Natural killer cell (primary cell): ENCODE measurements at regions not wholly inside any gene's neighbourhood (a gene's known extent, or its start where the extent isn't known, plus 50 kb on each side); places are given as distances from the start of the nearest gene placed in this dataset.
A peak's percentile ranks its signal among the peaks of the same experiment; 100 is the strongest.

Experiments
- ATAC-seq, 3 donors: fragments of 150-1000 bp in 2 of 3; fragments of 200-7000 bp in 1 of 3; cut with Tn5 transposase; 1 replicate in 1 of 3; 2 replicates in 2 of 3; pipeline ENCODE4 v1.10.0; 2021; ENCODE audit warnings: mild to moderate bottlenecking in 2 of 3, moderate library complexity in 2 of 3
- DNase-seq, 2 donors: peaks; one replicate each; pipeline versions ENCODE4 v3.0.0 to v3.0.0-alpha.2; 2013 to 2021; ENCODE audit warnings: mixed read lengths in 1 of 2
- H3K27ac ChIP-seq: one replicate; pipeline ENCODE4 v1.5.1; 2013; ENCODE audit warnings: mild to moderate bottlenecking, low read length
- H3K27me3 ChIP-seq: one replicate; pipeline ENCODE4 v1.6.1; 2013; ENCODE audit warnings: low read length; ENCODE audit not compliant: control insufficient read depth, insufficient read depth
- H3K36me3 ChIP-seq: one replicate; pipeline ENCODE4 v1.6.1; 2013; ENCODE audit warnings: low read length; ENCODE audit not compliant: control insufficient read depth, insufficient read depth
- H3K4me1 ChIP-seq: one replicate; pipeline ENCODE4 v1.6.1; 2013; ENCODE audit warnings: low read length; ENCODE audit not compliant: control insufficient read depth, insufficient read depth
- H3K4me3 ChIP-seq: one replicate; pipeline ENCODE4 v1.5.1; 2013; ENCODE audit warnings: low read length
- H3K9me3 ChIP-seq: one replicate; pipeline ENCODE4 v1.6.1; 2013; ENCODE audit warnings: low read length; ENCODE audit not compliant: control insufficient read depth, insufficient read depth
- H3K27ac Mint-ChIP-seq, 2 donors: one replicate each; pipeline ENCODE4 v1.8.0; 2022; ENCODE audit warnings: mild to moderate bottlenecking in 2 of 2, mixed read lengths in 2 of 2, moderate library complexity in 1 of 2
- H3K27me3 Mint-ChIP-seq, 2 donors: one replicate each; pipeline ENCODE4 v1.8.0; 2022; ENCODE audit warnings: low read depth in 2 of 2, mixed read lengths in 2 of 2
- H3K36me3 Mint-ChIP-seq: one replicate; pipeline ENCODE4 v1.8.0; 2022; ENCODE audit warnings: mixed read lengths
- H3K4me1 Mint-ChIP-seq, 2 donors: one replicate each; pipeline ENCODE4 v1.8.0; 2022; ENCODE audit warnings: mixed read lengths in 2 of 2
- H3K4me3 Mint-ChIP-seq: one replicate; pipeline ENCODE4 v1.8.0; 2022; ENCODE audit warnings: mild to moderate bottlenecking, moderate library complexity, mixed read lengths
- H3K9me3 Mint-ChIP-seq, 2 donors: one replicate each; pipeline ENCODE4 v1.8.0; 2022; ENCODE audit warnings: mixed read lengths in 2 of 2
- CTCF ChIP-seq: fragments of 200-600 bp; IDR thresholded peaks from one replicate; pipeline ENCODE4 v1.8.0; 2022; ENCODE audit warnings: antibody characterized with exemption
- WGBS: methylation state at CpG from one replicate; pipeline ENCODE4 v1.1.7; 2013; ENCODE audit warnings: missing lambda C conversion rate; ENCODE audit not compliant: insufficient coverage; 5-methylcytosine and 5-hydroxymethylcytosine counted together
- intact Hi-C: fragments of 100-400 bp; cut with micrococcal nuclease; formaldehyde crosslinking; loops from one replicate; pipeline ENCODE4 v1.14.2; 2022

DNA sequence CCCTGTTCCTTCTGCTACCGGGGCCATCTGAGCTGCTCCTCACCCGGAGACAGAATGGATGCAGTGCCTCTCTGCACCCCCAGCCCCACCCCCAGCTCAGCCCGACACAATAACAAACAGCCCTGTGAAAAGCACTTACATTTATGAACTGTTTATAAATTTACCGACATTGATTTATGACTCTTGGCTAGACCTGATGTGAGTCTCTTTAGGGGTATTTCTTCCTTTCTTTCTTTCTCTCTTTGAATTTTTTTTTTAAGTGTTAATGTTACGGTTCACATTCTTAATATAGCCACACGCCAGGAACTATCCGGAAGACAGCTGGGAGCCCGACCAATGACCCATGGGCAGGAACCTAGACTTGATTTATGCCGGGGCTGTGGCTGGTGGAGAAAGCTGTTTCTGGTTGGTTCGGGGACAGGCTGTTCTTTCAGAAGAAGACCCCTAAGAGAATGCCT is 266.3 kb downstream of the CDC5L start:
- no peaks in the 10 kb centered on the region for H3K27me3 ChIP-seq
- H3K4me3 Mint-ChIP-seq, result no peak overlapping the region
- H3K27ac ChIP-seq, result no peak overlapping the region
- H3K36me3 Mint-ChIP-seq, result no peaks in the 10 kb centered on the region
- no peak overlapping the region for H3K4me3 ChIP-seq
- H3K4me1 Mint-ChIP-seq, result peaks cover 5 to 6% of the 10 kb centered on the region in 2 donors
- WGBS, result 18% methylated on average over 8 of the region's 10 CpGs
- no peaks in the 10 kb centered on the region for H3K36me3 ChIP-seq
- H3K9me3 Mint-ChIP-seq, result no peaks in the 10 kb centered on the region
- no peak for TF ChIP-seq CTCF
- peaks cover 14 to 22% of the 10 kb centered on the region in 2 donors for H3K27me3 Mint-ChIP-seq
- DNase-seq (no peak), ATAC-seq (no peak)
- no peaks in the 10 kb centered on the region for H3K9me3 ChIP-seq
- H3K27ac Mint-ChIP-seq, result no peak overlapping the region
- peaks cover 7% of the 10 kb centered on the region for H3K4me1 ChIP-seq
- intact Hi-C loops, result loop anchor here (10.0 kb wide), 1 partner anchor 671 kb away; the partner anchor contains the start of gene RUNX2

- TF ChIP-seq CTCF, result peak; percentile 86
- peaks cover 7% of the 10 kb centered on the region for H3K4me1 ChIP-seq
- no peak overlapping the region for H3K27ac ChIP-seq
- intact Hi-C loops, result loop anchor here (1.0 to 10.0 kb wide), 4 partner anchors 669 to 1267 kb away; partner anchors contain the start of gene RUNX2
- H3K4me1 Mint-ChIP-seq, result peaks cover 5 to 6% of the 10 kb centered on the region in 2 donors
- no peaks in the 10 kb centered on the region for H3K36me3 Mint-ChIP-seq
- no peaks in the 10 kb centered on the region for H3K36me3 ChIP-seq
- peaks cover 17 to 22% of the 10 kb centered on the region in 2 donors for H3K27me3 Mint-ChIP-seq
- peak; percentile 57 to 80 (median 64) for ATAC-seq
- H3K27ac Mint-ChIP-seq, result no peak overlapping the region
- 33% methylated on average over 26 of the region's 26 CpGs for WGBS
- no peaks in the 10 kb centered on the region for H3K27me3 ChIP-seq
- H3K4me3 ChIP-seq, result no peak overlapping the region
- no peaks in the 10 kb centered on the region for H3K9me3 ChIP-seq
- H3K9me3 Mint-ChIP-seq, result no peaks in the 10 kb centered on the region
- H3K4me3 Mint-ChIP-seq, result peak overlapping the region; percentile 11
- DNase-seq, result peak; percentile 62 to 81
Observed at GRCh38 chr6:44655412-44656342, 268.2 kb downstream of the CDC5L start.

DNA sequence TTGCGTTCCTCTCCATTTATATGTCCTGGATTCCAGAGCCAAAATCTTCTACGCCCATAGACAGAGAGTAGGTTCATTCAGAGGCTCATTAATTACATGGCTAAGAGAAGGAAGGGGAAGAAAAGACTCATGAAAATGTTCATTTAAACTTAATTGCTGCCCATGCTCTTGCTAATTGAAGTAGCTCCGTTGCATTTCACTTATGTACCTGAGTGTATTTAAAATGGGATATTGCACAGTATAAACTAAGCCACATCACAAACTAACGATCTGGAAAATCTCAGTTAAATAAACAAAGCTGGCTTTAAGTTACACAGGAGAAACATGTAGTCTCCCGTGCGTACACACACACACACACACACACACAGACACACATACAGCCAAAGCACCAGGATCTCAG is 269.2 kb downstream of the CDC5L start:
- H3K36me3 Mint-ChIP-seq, result no peaks in the 10 kb centered on the region
- intact Hi-C loops, result loop anchor here (5.0 to 10.0 kb wide), 2 partner anchors 668 to 761 kb away; partner anchors contain the start of gene RUNX2
- Histone ChIP-seq H3K9me3 (no peaks in the 10 kb centered on the region), H3K36me3 (no peaks in the 10 kb centered on the region), H3K27me3 (no peaks in the 10 kb centered on the region), H3K4me1 (peaks cover 7% of the 10 kb centered on the region), H3K27ac (no peak overlapping the region), H3K4me3 (no peak overlapping the region)
- peaks cover 5 to 6% of the 10 kb centered on the region in 2 donors for H3K4me1 Mint-ChIP-seq
- no peak overlapping the region for H3K27ac Mint-ChIP-seq
- no peak for TF ChIP-seq CTCF
- H3K4me3 Mint-ChIP-seq, result no peak overlapping the region
- DNase-seq (no peak), ATAC-seq (no peak)
- H3K9me3 Mint-ChIP-seq, result no peaks in the 10 kb centered on the region
- H3K27me3 Mint-ChIP-seq, result peaks cover 17 to 22% of the 10 kb centered on the region in 2 donors
- 95% methylated on average over 6 of the region's 6 CpGs for WGBS
